K562 (cell line): ENCODE measurements at regions not wholly inside any gene's neighbourhood (a gene's known extent, or its start where the extent isn't known, plus 50 kb on each side); places are given as distances from the start of the nearest gene placed in this dataset.
"Not testable (repeated sequence)": the region's sequence is repeated elsewhere in the genome, so short reads cannot be mapped to it uniquely, and the experiment has no call there.

ENCODE experiments used
- CTCF ChIP-seq, 3 experiments: IDR thresholded peaks in 2 of 3; conservative IDR thresholded peaks in 1 of 3; 2 replicates each; pipeline ENCODE4 v1.5.1; 2011 to 2012; ENCODE audit warnings: low read length in 3 of 3, mild to moderate bottlenecking in 3 of 3, control low read depth in 2 of 3, improper control_type of control experiment in 1 of 3, inconsistent platforms in 1 of 3, low read depth in 1 of 3, mixed read lengths in 1 of 3, moderate library complexity in 1 of 3; ENCODE audit not compliant: insufficient read depth in 2 of 3
- FOXP1 ChIP-seq: sonication (generic); formaldehyde crosslinking; IDR thresholded peaks from 2 replicates; pipeline ENCODE4 v1.8.0; 2022; ENCODE audit warnings: mild to moderate bottlenecking, missing genetic modification reagents
- POLR2A ChIP-seq: fragments of 450-650 bp; conservative IDR thresholded peaks from 2 replicates; pipeline ENCODE4 v1.6.1; 2016
- TRIM28 ChIP-seq: fragments of 450-650 bp; IDR thresholded peaks from 2 replicates; pipeline ENCODE4 v1.6.1; 2017
- ZNF586 ChIP-seq: fragments of 450-650 bp; formaldehyde crosslinking; conservative IDR thresholded peaks from 2 replicates; pipeline ENCODE4 v1.4.0; 2020; ENCODE audit warnings: mild to moderate bottlenecking, moderate library complexity

- TF ChIP-seq TRIM28; CTCF (IDR thresholded peaks at IDR 0.05 in 2 of 3, conservative IDR thresholded peaks at IDR 0.05 in 1 of 3; ENCODE audit: insufficient read depth in 2 of 3, low read depth in 1 of 3, low read length in 3 of 3); POLR2A; ZNF586 (CRISPR knock-in tag); FOXP1 (CRISPR knock-in tag): not testable (repeated sequence)
Measured at GRCh38 chr1:228611707-228612106, 123.6 kb upstream of the RHOU start.
